HG03432 (cell line): ENCODE measurements at regions not wholly inside any gene's neighbourhood (a gene's known extent, or its start where the extent isn't known, plus 50 kb on each side); places are given as distances from the start of the nearest gene placed in this dataset.

ENCODE experiments used
- ATAC-seq: cut with Tn5 transposase; IDR thresholded peaks from one replicate; pipeline ENCODE4 v1.9.1; 2021; ENCODE audit warnings: mild to moderate bottlenecking, moderate library complexity; ENCODE audit not compliant: unreplicated experiment

GRCh38 chr2:116645155-116645554, 1169.3 kb upstream of the DDX18 start:
- no peak for ATAC-seq

GRCh38 chr2:116668691-116669090, 1145.8 kb upstream of the DDX18 start:
- ATAC-seq: no peak

- no peak for ATAC-seq
Measured at GRCh38 chr2:116669782-116670181, 1144.7 kb upstream of the DDX18 start.

- ATAC-seq: no peak
Measured at GRCh38 chr2:116674188-116674587, 1140.3 kb upstream of the DDX18 start.

- ATAC-seq: no peak
Measured at GRCh38 chr2:116676776-116677175, 1137.7 kb upstream of the DDX18 start.

GRCh38 chr2:116680256-116680936, 1134.1 kb upstream of the DDX18 start:
- no peak for ATAC-seq

GRCh38 chr2:116687371-116687770, 1127.1 kb upstream of the DDX18 start:
- no peak for ATAC-seq

GRCh38 chr2:116692988-116693387, 1121.5 kb upstream of the DDX18 start:
- no peak for ATAC-seq

- no peak for ATAC-seq
Measured at GRCh38 chr2:116696223-116696622, 1118.3 kb upstream of the DDX18 start.

GRCh38 chr2:116696903-116697302, 1117.6 kb upstream of the DDX18 start:
- ATAC-seq: no peak

GRCh38 chr2:116706396-116706795, 1108.1 kb upstream of the DDX18 start:
- no peak for ATAC-seq

GRCh38 chr2:116716038-116716437, 1098.5 kb upstream of the DDX18 start:
- no peak for ATAC-seq

- ATAC-seq: no peak
Measured at GRCh38 chr2:116716444-116716843, 1098.0 kb upstream of the DDX18 start.

GRCh38 chr2:116717832-116718231, 1096.7 kb upstream of the DDX18 start:
- no peak for ATAC-seq

- ATAC-seq: no peak
Measured at GRCh38 chr2:116718451-116718850, 1096.0 kb upstream of the DDX18 start.

- no peak for ATAC-seq
Measured at GRCh38 chr2:116719836-116720235, 1094.7 kb upstream of the DDX18 start.

- ATAC-seq: no peak
Measured at GRCh38 chr2:116724550-116724949, 1089.9 kb upstream of the DDX18 start.

- ATAC-seq: no peak
Measured at GRCh38 chr2:116732322-116732721, 1082.2 kb upstream of the DDX18 start.

GRCh38 chr2:116733699-116734098, 1080.8 kb upstream of the DDX18 start:
- ATAC-seq: no peak

GRCh38 chr2:116737951-116738350, 1076.5 kb upstream of the DDX18 start:
- no peak for ATAC-seq

GRCh38 chr2:116747103-116747502, 1067.4 kb upstream of the DDX18 start:
- no peak for ATAC-seq

- no peak for ATAC-seq
Measured at GRCh38 chr2:116749994-116750393, 1064.5 kb upstream of the DDX18 start.

GRCh38 chr2:116754381-116755101, 1060.0 kb upstream of the DDX18 start:
- no peak for ATAC-seq
